ENCODE measurements at regions not wholly inside any gene's neighbourhood (a gene's known extent, or its start where the extent isn't known, plus 50 kb on each side); places are given as distances from the start of the nearest gene placed in this dataset.
"Not testable (repeated sequence)": the region's sequence is repeated elsewhere in the genome, so short reads cannot be mapped to it uniquely, and the experiment has no call there.

DNA sequence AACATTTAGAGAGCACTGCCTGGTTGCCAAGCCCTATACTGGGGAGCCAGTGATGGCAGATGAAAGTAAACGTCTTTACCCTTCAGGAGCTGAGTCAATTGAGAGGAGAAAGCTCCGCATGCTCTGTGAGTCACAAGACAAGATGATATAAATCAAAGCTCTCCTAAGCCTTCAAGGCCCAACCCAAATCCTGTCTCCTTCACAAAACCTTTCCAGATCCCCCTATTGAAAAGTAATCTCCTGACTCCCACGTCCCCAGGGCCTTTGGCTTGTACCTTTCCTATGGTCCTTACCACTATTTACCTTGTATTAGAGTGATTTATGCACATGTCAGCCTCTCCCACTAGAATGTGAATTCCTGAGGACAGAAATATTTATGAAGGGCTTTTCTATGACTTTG is 230.1 kb upstream of the TENM4 start:
- no peak for DNase-seq

DNA sequence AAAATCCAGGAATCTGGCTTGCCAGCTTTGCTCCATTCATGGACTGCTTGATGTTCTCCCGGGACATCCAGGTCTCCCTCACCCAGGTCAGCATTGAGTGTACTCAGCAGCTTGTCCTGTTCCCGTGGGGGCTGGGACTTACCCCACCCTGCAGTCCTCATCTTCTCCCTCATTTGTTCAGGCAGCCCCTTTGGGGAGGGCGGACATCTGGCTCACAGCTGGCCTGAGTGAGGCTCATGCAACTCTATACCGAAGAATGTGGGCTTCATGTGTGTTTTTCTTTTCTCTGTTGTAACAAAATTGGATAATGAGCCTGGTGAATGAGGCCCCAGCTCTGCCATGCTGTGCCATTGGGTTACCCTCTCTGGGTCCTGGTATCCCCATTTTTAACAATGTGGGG is 227.7 kb upstream of the TENM4 start:
- DNase-seq, result no peak

DNA sequence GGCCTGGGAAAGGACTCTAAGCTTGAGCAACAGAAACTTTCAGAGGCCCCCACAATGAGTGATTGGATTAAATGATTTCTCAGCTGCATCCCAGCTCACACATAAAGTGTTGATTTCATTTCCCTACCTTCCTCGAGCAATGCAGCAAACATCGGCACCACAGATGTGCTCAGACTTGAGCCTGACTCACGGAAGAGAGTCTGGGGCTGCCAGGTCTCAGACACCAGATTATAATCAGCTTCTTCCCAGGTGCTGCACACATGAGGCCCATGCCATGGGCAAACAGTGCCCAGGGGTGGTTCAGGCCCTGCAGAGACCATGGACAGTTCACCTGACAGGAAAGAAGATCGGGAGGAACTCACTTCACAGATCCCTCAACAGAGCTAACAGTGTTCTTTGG is 226.6 kb upstream of the TENM4 start:
- no peak for DNase-seq

DNA sequence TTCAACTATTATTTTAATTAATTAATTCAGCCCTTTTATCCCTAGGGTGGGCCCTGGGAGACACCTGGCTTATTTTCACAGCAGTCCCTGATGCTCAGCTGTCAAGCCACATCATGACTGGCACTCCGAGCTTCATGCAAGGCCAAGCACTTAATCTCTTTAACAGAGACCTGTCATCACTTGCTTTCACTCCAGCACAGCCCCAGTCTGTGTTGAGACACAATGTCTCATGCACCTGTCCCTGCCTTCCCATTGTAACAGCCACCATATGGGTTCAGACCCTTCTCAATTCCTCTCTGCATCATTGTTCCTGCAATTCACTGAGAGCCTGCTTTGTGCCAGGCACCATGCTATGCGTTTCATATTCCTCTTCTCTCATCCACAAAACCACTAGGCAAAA is 222.2 kb upstream of the TENM4 start:
- no peak for DNase-seq

DNA sequence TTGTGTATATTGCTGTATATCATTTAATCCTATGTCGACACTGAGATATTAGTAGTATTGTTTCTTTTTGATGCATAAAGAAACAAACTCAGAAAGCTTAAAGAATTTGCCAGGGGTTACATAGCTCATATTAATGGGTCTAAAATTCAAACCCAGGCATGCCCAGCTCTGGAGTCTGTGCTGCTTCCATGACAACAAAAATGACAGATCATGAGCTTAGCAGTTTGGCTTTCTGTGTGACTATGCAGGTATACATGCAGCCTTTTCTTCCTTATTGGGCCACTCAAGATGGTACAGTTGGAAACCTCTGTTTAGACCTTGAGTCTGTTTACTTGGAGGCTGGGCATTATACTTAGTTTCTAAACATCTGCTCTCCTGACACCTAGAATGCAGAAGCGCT is 220.5 kb upstream of the TENM4 start:
- DNase-seq, result no peak

DNA sequence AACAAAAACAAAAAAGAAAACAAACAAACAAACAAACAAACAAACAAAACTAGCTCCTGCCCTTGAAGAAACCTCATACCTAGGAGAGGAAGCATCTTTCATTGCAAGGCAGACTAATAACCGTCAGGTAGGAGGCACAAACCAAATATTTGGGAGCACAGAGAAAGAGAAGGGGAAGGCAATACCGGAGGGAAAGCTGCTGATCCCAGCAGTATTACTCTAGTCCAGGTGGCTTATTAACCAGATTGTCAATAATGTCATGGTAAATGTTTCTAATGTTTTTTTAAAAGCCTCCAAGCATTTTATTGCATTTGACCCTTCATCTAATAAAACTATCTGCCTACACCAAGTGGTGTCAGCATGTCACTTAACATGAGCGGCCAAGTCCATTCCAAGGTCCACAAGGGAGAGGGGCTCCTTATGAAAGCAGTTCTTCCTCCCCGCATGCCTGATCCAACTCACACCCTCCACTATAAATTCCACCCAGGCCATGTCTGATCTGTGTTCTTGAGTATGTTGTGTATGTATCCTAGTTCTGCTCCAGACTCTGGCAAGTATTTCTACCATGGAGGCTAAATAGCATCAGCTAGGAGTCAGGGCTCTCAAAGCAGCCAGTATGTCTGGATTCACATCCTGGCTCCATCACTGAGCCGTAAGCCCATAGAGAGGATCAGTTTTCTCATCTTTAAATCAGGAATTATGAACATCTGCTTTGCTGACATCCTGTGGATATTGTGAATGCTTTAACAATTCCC is 208.1 kb upstream of the TENM4 start:
- DNase-seq, result no peak

DNA sequence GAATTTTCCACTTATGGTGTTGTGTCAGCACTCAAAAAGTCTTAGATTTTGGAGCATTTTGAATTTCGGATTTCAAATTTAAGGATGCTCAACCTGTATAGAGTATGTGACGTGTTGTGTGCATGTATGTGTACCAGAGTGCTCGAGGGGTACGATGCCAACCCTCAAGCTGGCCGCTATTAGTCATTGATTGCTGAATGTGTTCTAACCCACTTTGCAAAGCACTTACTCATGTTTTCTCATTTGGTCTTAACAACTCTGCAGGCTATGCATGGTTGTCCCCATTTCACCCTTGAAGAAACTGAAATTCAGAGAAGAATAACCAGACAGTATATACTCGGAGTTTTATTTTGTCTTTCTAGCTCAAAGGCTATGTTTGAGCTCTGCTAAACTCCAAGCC is 196.4 kb upstream of the TENM4 start:
- DNase-seq, result no peak

DNA sequence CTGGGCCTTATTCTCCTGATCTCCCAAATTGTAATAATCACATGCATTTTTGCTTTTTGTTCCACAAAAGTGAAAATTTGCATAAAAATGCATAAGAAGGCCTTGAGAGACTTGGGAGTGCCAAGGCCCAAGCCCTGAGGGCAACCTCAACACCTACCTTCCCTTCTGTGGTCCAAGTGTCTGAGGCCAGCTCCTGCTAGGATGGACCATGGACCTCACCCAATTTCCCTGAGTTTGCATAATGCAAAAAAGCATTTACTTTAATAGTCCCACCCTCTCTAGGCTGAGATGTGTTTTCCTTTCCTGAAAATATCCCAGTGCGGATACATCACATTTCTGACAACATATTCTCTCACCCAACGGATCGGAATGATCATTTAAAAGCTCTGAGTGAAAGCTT is 194.1 kb upstream of the TENM4 start:
- DNase-seq, result no peak

DNA sequence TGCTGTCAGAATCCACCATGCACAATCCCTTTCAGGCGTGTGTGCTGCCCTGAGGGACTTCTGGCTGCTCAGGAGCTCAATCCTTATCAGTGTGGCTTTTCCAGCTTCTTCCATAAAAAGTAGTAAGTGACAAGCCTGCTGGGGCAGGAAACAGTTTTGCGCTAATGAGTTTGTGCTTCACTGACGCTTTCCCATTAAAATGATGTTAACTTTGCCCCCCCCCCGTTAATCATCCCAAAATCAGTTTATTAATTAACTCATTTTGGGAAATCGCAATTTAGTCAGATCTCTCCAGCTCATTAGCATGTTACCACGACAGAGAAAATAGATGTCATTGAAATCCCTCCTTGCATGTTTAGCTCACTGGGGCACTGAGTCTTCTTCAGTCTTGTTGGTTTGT is 186.5 kb upstream of the TENM4 start:
- no peak for DNase-seq

DNA sequence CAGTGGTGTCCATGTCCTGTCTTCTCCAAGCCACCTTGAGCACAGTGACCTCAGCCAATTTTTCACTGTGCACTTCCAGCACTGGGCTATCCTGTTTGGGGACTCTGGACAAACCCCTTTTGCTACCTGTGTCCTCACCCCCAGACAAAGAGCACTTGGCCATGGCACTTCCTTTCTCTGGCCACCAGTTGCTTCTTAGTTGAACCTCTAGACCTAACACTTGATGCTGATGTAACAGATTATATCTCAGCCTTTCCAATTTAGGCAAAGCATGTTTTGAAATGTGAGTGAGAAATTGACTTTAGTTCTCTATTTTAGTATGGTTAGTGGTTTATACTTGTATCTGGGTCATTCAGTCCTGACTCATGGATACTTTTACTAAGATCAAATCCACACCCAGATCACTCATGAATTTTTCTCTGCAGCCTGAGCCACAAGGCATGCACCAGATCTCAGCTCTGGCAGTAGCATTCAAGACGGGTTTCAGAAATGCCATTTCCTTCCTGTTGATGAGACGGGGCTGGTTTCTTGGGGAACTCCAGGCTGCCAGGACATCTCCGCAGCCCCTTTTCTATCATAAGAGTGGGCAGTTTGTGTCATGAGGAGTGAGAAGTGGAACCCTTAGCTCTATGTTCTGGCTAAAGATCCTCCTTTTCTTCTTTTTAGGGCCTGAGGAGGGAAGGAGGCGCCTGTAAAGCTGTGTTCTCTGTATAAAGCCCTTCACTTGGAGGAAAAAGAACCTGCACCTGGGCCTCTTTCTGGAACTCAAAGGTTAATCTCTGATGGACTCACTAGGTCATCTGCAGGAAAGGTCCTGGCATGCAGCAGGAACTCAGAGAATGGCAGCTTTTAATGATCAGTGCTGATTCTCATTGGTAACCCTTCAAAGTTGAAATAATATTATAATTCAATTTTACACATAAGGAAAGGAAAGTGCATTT is 185.6 kb upstream of the TENM4 start:
- DNase-seq, result no peak

DNA sequence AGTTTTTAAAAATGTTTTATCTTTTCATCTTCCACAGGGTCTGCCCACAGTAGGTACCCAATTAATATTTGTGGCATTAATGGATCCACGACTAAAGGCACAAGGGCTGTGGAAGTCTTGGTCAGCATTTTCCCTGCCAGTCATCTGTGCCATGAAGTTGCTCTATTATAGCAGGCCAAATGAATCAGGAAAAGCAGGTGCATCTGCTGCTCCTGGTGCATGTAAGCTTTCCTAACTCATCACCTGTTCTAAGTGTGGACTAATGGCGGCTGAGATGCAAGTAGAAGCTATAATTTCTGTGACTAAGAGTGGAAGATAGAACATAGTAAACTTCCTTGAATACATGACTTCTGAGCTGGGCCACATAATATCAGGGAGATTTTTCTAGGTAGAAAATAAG is 182.5 kb upstream of the TENM4 start:
- DNase-seq, result no peak

DNA sequence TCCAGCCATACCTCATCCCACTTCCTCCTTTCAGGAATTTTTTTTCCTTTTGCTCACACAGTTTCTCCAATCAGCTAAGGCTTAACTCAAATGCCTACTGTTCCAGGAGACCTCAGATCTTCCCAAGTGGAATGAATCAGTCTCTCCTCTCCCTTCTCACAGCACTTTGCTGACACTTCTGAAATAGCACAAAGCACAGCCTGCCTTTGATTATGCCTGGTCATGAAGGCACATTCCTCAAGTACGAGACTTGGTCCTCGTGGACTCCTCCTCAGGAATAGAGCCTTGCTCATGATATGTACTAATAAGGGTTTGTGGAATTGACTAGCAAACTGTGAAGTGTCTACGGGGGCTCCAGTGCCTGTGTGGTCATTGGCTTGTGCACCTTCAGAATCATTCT is 176.7 kb upstream of the TENM4 start:
- no peak for DNase-seq

DNA sequence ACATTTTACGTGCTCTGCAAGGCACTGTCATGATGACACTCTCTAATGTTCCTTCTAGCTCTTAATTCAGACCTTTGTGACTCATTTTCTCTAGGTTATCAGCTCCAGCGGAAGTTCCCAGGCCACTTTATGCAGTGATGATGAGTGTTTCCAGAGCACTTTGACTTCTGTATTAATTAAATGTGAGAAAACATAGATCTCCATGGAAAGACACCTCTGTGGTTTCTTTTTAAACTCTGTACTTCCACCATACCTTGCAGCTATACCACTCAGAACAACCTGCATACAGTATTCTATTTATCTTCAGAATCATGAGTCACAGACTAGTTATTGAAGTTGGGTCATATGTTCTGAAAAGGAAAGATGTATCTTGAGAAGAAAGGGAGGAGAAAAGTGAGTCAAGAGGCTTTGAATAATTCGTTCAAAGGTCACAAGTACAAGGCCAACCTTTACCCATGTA is 175.6 kb upstream of the TENM4 start:
- no peak for DNase-seq

DNA sequence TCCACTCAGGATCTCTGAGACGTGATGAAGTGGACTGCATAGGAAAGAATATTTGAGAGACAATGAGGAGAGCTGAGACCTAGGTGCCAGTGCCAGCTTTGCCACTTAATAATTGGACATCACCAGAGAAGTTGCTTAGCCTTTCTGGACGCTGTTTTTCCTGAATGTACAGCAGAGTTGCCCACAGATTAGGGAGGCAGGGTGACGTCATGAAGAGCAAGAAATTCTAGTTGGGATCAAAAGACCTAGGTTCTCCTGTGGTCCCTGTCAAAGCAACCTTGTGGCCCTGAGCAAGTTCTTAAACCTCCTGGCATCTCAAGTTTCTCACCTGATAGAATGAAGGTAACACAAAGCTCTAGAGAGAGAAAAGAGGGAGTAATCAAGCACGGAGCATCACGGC is 174.6 kb upstream of the TENM4 start:
- no peak for DNase-seq

DNA sequence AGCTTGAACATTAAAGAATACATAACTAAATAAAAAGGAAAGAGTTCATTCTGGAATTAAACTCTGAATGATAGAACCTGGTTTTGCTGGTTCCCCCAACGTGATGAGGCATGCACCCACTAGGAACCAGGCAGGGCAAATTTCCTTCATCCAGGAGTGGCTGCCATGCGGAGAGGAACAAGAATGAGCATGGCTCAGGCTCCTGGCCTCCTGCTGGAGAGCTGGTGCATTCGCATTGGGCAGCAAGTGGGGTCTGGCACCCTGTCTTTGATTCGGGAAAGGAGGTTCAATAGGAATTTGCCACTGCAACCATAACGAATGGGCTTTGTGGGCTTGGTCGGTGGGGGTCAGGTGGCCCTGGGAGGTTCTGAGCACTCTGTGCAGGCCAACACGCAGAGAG is 169.8 kb upstream of the TENM4 start:
- no peak for DNase-seq

DNA sequence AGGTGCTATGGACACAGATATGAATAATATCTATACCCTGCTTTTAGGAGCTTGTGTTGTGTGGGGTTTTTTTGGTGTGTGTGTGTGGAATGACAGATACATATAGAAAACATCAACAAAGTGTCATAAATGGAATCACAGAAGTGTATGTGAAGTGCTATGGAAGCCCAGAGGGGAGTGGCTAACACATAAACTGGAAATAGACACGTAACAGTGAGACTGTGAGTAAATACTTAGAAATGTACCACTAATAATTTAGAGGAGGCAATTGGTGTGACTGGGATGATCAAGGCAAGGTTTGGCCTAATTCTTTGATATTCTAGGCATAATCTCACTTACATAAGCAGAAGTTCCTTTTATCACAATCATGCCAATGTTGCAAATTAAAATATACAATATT is 169.3 kb upstream of the TENM4 start:
- DNase-seq, result no peak

DNA sequence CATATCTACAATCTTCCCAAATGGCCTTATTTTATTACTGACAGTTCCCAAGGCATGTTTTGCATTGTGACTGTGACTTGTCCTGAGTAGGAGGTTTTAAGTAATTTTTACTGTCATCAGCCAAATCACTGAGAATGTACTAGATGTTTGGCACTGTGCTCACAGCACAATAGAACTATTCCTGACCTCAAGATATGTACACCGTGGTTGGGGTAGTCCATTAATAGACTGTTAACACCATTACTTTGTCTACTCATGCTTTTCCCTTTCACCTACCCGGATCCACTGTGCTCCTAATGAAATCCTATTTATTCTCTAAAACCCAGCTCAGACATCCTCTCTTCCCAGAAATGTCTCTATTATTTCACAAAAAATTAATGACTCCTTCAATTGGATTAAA is 168.7 kb upstream of the TENM4 start:
- DNase-seq, result no peak

DNA sequence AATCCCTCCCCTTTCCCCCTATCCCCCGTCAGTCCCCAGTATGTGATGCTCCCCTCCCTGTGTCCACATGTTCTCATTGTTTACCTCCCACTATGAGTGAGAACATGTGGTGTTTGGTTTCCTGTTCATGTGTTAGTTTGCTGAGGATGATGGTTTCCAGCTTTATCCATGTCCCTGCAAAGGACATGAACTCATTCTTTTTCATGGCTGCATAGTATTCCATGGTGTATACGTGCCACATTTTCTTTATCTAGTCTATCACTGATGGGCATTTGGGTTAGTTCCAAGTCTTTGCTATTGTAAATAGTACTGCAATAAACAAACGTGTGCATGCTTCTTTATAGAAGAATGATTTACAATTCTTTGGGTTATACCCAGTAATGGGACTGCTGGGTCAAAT is 165.6 kb upstream of the TENM4 start:
- not testable (repeated sequence) for DNase-seq

DNA sequence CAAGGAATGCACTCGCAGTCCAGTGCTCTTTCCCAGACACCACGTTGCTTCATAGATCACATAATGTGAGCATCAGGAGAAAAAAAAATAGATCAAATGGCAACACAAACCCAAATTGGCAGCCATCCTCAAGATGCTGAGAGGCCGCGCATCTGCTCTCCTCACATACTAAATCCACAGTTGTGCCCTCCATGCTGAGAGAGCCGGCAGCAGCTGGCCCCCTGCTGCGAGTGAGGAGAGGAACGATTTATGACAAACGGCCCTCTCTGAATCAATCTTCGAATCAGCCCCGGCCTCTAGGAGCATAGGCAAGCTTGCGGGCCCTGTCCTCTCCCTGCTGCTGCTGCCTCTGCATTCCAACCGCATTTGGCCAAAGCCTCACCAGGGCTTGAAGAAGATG is 159.9 kb upstream of the TENM4 start:
- DNase-seq, result no peak

DNA sequence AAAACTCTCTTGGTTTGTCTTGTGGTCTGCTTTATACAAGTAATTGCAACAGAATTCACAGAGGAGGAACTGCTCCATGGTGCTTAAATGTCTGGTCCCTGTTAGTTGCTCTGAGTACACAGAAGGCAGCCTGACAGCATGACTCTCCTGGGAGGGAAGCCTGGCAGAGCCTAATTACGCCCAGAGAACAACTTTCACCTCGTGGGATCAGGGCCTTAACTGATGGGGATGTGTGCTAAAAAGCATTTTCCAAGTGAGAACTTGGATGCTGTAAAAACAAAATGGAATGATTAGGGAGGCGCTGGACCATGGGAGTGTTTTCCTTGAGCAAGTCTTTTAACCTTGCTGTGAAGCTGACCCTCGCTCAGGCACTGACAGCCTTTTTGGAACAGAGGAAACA is 154.0 kb upstream of the TENM4 start:
- DNase-seq, result no peak

DNA sequence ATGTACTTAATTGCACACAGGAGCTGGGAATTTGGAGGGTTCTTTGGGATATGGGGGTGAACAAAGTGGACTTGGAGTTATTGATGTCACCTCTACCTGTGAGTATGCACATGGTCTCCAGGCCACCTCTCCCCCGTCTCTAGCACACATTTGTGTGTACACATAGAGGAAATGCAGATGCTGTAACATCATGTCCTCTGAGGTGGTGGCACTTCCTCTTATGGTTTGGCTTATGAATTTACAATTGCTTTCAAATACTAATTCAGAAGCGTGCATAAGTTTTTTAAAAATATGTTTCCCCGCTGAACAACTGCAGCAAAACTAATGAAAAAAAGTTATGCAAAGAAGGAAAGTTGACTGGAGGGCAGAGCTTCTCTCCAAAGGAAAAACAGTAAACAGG is 152.0 kb upstream of the TENM4 start:
- DNase-seq, result no peak

DNA sequence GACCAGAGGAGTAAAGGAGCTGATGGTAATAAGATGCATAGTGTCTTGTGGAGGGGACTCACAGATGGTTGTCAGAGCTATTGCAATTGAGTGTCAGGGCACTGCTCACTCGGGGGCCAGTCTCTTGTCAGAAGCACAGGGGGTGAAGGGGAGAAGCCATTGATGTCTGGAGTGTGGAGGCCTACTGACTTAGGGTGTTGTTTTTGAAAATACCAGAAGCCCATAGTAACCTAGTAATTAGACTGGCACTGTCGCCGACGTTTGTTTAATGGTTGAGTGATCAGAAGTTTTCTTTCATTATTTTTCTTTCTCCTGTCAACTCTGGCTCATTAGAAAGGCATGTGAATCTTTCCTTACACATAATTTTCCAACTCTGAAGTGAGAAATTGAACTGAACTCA is 151.6 kb upstream of the TENM4 start:
- DNase-seq, result no peak

DNA sequence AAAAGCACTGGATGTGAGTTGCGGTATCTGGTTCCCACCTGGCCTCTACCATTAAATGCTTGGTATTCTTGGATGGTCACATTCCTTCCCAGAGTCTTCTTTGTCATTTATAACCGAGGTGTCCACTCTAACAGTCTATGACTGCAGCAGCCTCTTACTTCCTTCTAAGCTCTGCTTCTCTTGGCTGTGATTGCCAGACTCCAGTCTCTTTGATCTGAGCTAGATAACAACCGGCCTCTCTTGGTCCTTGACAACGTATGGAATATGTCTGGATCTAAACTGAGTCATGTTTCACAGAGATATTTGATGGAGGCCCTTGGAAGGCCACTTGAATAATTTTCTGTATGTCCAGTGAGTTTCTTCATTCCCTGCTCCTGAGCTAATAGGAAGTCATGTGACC is 141.6 kb upstream of the TENM4 start:
- DNase-seq, result no peak

DNA sequence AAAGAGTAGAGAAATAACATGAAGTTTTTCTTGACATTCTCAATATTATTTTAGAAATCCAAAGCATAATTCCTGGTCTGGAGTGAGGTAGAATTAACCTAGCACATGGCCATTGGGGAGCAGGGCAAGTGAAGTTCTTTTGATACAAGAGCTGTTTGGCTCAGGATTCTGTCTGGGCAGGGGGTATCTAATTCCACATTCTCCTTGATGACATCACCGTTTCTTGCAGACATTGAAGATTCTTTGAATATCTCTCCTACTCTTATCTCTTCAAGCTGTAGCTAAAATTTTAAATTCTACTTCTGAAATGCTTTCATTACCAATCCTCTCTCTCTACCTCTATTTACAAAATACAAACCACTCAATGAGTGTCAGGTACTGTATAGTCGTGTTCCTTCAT is 138.2 kb upstream of the TENM4 start:
- no peak for DNase-seq
